ENCODE measurements at regions not wholly inside any gene's neighbourhood (a gene's known extent, or its start where the extent isn't known, plus 50 kb on each side); places are given as distances from the start of the nearest gene placed in this dataset.
"Not testable (repeated sequence)": the region's sequence is repeated elsewhere in the genome, so short reads cannot be mapped to it uniquely, and the experiment has no call there.

DNA sequence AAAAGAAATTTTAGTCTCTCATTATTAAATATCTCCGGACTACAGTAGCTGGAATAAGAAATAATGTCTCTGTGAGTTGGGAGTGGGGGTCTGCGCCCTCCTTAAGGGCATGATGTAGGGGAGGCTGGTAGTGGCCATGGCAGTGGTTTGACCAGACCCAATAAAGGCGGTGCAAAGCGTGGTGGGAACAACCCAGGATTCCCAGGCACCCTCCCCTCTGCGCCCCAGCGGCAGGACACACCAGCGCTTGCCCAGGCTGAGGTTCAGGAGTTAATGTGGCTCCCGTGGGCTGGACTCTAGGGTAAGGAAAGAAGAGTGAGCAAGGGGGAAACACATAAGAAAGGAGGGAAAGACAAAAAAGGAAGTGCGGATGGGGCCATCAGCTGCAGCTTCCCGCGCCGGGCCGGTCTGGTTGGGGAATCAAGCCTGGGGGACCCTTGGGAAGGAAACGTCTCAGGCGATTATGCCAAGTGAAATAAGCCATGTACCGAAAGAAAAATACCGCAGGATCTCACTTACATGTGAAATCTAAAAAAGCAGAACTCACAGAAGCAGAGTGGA lies 157.5 kb upstream of the SMIM31 start:
- Histone ChIP-seq H3K9me3 (ENCODE audit: control insufficient read depth in 2 of 3, insufficient read depth in 1 of 3, low read length in 3 of 3) (peaks cover 0 to 3% (median 0%) of the 10 kb centered on the region in 3 donors), H3K9ac (ENCODE audit: low read length in 3 of 3) (no peak overlapping the region), H3K4me1 (ENCODE audit: control insufficient read depth in 2 of 3, insufficient read depth in 2 of 3, low read depth in 1 of 3, low read length in 3 of 3) (no peaks in the 10 kb centered on the region), H3K27me3 (ENCODE audit: control insufficient read depth, insufficient read depth, low read length) (no peaks in the 10 kb centered on the region), H3K36me3 (ENCODE audit: control insufficient read depth in 2 of 3, insufficient read depth in 3 of 3, low read length in 3 of 3) (no peaks in the 10 kb centered on the region), H3K27ac (ENCODE audit: low read depth in 2 of 2, low read length in 2 of 2) (no peak overlapping the region), H3K4me3 (ENCODE audit: low read length in 3 of 3) (no peak overlapping the region)
- TF ChIP-seq, protein P1, sequence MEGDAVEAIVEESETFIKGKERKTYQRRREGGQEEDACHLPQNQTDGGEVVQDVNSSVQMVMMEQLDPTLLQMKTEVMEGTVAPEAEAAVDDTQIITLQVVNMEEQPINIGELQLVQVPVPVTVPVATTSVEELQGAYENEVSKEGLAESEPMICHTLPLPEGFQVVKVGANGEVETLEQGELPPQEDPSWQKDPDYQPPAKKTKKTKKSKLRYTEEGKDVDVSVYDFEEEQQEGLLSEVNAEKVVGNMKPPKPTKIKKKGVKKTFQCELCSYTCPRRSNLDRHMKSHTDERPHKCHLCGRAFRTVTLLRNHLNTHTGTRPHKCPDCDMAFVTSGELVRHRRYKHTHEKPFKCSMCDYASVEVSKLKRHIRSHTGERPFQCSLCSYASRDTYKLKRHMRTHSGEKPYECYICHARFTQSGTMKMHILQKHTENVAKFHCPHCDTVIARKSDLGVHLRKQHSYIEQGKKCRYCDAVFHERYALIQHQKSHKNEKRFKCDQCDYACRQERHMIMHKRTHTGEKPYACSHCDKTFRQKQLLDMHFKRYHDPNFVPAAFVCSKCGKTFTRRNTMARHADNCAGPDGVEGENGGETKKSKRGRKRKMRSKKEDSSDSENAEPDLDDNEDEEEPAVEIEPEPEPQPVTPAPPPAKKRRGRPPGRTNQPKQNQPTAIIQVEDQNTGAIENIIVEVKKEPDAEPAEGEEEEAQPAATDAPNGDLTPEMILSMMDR (IDR thresholded peaks at IDR 0.05; ENCODE audit: borderline replicate concordance, extremely low read depth, insufficient read depth): no peak
- DNase-seq (peak in 1 of 5 donors; percentile 53), FAIRE-seq (no peak)
- intact Hi-C loops (cut with DNase I): no loop called here

DNA sequence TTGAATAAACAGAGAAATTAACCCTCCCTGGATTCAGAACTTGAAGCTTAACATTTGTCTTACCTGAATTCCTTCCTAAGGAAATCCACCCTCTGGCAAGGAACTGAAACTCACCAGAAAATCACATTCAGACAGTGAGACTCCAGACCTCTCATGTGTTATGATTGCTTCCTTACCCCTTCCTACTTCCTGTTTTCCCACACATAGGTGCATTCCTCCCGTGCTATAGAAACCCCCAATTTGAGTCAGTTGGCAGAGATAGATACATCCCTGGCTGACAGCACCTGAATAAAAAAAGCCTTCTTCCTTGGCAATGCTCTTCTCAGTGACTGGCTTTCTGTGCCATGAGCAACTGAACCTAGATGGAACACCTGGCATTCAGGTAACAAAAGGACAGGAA lies 157.0 kb upstream of the SMIM31 start:
- Histone ChIP-seq H3K4me3 (ENCODE audit: low read length in 3 of 3) (no peak overlapping the region), H3K4me1 (ENCODE audit: control insufficient read depth in 2 of 3, insufficient read depth in 2 of 3, low read depth in 1 of 3, low read length in 3 of 3) (no peaks in the 10 kb centered on the region), H3K9me3 (ENCODE audit: control insufficient read depth in 2 of 3, insufficient read depth in 1 of 3, low read length in 3 of 3) (peaks cover 0 to 3% (median 0%) of the 10 kb centered on the region in 3 donors), H3K9ac (ENCODE audit: low read length in 3 of 3) (no peak overlapping the region), H3K36me3 (ENCODE audit: control insufficient read depth in 2 of 3, insufficient read depth in 3 of 3, low read length in 3 of 3) (no peaks in the 10 kb centered on the region), H3K27ac (ENCODE audit: low read depth in 2 of 2, low read length in 2 of 2) (no peak overlapping the region), H3K27me3 (ENCODE audit: control insufficient read depth, insufficient read depth, low read length) (no peaks in the 10 kb centered on the region)
- TF ChIP-seq, protein P1 (IDR thresholded peaks at IDR 0.05; ENCODE audit: borderline replicate concordance, extremely low read depth, insufficient read depth): no peak
- intact Hi-C loops (cut with DNase I): no loop called here
- DNase-seq: no peak
- FAIRE-seq: no peak

DNA sequence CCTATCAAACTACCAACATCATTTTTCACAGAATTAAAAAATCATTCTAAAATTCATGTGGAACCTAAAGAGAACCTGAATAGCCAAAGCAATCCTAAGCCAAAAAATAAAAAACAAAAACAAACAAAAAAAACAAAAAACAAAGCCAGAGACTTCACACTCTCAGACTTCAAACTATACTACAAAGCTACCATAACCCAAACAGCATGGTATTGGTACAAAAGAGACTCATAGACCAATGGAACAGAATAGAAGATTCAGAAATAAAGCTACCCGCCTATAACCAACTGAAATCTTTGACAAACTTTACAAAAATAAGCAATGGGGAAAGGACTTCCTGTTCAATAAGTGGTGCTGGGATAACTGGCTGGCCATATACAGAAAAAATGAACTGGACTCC lies 152.3 kb upstream of the SMIM31 start:
- no peaks in the 10 kb centered on the region for H3K27me3 ChIP-seq (ENCODE audit: control insufficient read depth, insufficient read depth, low read length)
- FAIRE-seq (no peak), DNase-seq (no peak)
- TF ChIP-seq, protein P1 (IDR thresholded peaks at IDR 0.05; ENCODE audit: borderline replicate concordance, extremely low read depth, insufficient read depth): no peak
- peaks cover 0 to 8% (median 0%) of the 10 kb centered on the region in 3 donors for H3K9me3 ChIP-seq (ENCODE audit: control insufficient read depth in 2 of 3, insufficient read depth in 1 of 3, low read length in 3 of 3)
- no peak overlapping the region for H3K27ac ChIP-seq (ENCODE audit: low read depth in 2 of 2, low read length in 2 of 2)
- intact Hi-C loops (cut with DNase I): no loop called here
- no peaks in the 10 kb centered on the region for H3K36me3 ChIP-seq (ENCODE audit: control insufficient read depth in 2 of 3, insufficient read depth in 3 of 3, low read length in 3 of 3)
- H3K4me3 ChIP-seq (ENCODE audit: low read length in 3 of 3): no peak overlapping the region
- no peak overlapping the region for H3K9ac ChIP-seq (ENCODE audit: low read length in 3 of 3)
- H3K4me1 ChIP-seq (ENCODE audit: control insufficient read depth in 2 of 3, insufficient read depth in 2 of 3, low read depth in 1 of 3, low read length in 3 of 3): no peaks in the 10 kb centered on the region

DNA sequence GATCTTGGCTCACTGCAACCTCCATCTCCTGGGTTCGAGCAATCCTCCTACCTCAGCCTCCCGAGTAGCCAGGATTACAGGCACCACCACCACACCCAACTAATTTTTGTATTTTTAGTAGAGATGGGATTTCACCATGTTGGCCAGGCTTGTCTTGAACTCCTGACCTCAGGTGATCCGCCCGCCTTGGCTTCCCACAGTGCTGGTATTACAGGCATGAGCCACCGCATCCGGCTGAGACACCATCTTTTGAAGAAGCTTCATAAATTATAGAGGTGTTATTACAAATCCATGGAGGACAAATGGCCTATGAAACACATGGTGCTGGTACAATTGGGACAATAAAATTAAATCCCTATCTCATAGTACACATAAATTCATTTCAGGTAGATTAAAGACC lies 148.1 kb upstream of the SMIM31 start:
- H3K4me1 ChIP-seq (ENCODE audit: control insufficient read depth in 2 of 3, insufficient read depth in 2 of 3, low read depth in 1 of 3, low read length in 3 of 3); H3K27ac ChIP-seq (ENCODE audit: low read depth in 2 of 2, low read length in 2 of 2); H3K27me3 ChIP-seq (ENCODE audit: control insufficient read depth, insufficient read depth, low read length); intact Hi-C loops (cut with DNase I); H3K36me3 ChIP-seq (ENCODE audit: control insufficient read depth in 2 of 3, insufficient read depth in 3 of 3, low read length in 3 of 3); H3K9ac ChIP-seq (ENCODE audit: low read length in 3 of 3); H3K4me3 ChIP-seq (ENCODE audit: low read length in 3 of 3); DNase-seq; H3K9me3 ChIP-seq (ENCODE audit: control insufficient read depth in 2 of 3, insufficient read depth in 1 of 3, low read length in 3 of 3); FAIRE-seq: not testable (repeated sequence)
